ENCODE measurements at regions not wholly inside any gene's neighbourhood (a gene's known extent, or its start where the extent isn't known, plus 50 kb on each side); places are given as distances from the start of the nearest gene placed in this dataset.

GRCh38 chr3:159301961-159302360, 500.1 kb downstream of the MFSD1 start:
- no peaks in the 10 kb centered on the region for H3K27me3 ChIP-seq (ENCODE audit: insufficient read depth)
- no peaks in the 10 kb centered on the region for H3F3A ChIP-seq (replicated peaks; ENCODE audit: low read depth)
- Mint-ChIP-seq H3K27ac (no peak overlapping the region), H3K4me1 (peaks cover 12% of the 10 kb centered on the region; the same call in 2 of the 3 replicates), H3K9me3 (no peaks in the 10 kb centered on the region), H3K27me3 (ENCODE audit: insufficient read depth, low read depth, poor library complexity) (no peaks in the 10 kb centered on the region), H3K4me3 (no peak overlapping the region), H3K36me3 (ENCODE audit: low read depth) (no peaks in the 10 kb centered on the region)
- H3K9me2 ChIP-seq (ENCODE audit: insufficient read depth) = no peaks in the 10 kb centered on the region
- TF ChIP-seq, protein P1, sequence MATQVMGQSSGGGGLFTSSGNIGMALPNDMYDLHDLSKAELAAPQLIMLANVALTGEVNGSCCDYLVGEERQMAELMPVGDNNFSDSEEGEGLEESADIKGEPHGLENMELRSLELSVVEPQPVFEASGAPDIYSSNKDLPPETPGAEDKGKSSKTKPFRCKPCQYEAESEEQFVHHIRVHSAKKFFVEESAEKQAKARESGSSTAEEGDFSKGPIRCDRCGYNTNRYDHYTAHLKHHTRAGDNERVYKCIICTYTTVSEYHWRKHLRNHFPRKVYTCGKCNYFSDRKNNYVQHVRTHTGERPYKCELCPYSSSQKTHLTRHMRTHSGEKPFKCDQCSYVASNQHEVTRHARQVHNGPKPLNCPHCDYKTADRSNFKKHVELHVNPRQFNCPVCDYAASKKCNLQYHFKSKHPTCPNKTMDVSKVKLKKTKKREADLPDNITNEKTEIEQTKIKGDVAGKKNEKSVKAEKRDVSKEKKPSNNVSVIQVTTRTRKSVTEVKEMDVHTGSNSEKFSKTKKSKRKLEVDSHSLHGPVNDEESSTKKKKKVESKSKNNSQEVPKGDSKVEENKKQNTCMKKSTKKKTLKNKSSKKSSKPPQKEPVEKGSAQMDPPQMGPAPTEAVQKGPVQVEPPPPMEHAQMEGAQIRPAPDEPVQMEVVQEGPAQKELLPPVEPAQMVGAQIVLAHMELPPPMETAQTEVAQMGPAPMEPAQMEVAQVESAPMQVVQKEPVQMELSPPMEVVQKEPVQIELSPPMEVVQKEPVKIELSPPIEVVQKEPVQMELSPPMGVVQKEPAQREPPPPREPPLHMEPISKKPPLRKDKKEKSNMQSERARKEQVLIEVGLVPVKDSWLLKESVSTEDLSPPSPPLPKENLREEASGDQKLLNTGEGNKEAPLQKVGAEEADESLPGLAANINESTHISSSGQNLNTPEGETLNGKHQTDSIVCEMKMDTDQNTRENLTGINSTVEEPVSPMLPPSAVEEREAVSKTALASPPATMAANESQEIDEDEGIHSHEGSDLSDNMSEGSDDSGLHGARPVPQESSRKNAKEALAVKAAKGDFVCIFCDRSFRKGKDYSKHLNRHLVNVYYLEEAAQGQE (IDR thresholded peaks at IDR 0.05; ENCODE audit: unreplicated experiment) = no peak
- no peak for TF ChIP-seq POLR2AphosphoS5 (IDR thresholded peaks at IDR 0.05; ENCODE audit: low read depth)
- TF ChIP-seq ZNF114 (CRISPR knock-in tag; IDR thresholded peaks at IDR 0.05) = no peak
- TF ChIP-seq EZH2 (IDR thresholded peaks at IDR 0.05; ENCODE audit: low read depth, unreplicated experiment) = no peak
- no peak for TF ChIP-seq ZNF331 (CRISPR knock-in tag; IDR thresholded peaks at IDR 0.05; ENCODE audit: low read depth)
- TF ChIP-seq NANOG (IDR thresholded peaks at IDR 0.05; ENCODE audit: borderline replicate concordance) = no peak
- no peak for TF ChIP-seq JUNB (IDR thresholded peaks at IDR 0.05; ENCODE audit: unreplicated experiment)
- TF ChIP-seq EZH2phosphoT487 (IDR thresholded peaks at IDR 0.05; ENCODE audit: unreplicated experiment) = no peak
- TF ChIP-seq STAT1 (IDR thresholded peaks at IDR 0.05; ENCODE audit: unreplicated experiment) = no peak
- TF ChIP-seq, protein P2, sequence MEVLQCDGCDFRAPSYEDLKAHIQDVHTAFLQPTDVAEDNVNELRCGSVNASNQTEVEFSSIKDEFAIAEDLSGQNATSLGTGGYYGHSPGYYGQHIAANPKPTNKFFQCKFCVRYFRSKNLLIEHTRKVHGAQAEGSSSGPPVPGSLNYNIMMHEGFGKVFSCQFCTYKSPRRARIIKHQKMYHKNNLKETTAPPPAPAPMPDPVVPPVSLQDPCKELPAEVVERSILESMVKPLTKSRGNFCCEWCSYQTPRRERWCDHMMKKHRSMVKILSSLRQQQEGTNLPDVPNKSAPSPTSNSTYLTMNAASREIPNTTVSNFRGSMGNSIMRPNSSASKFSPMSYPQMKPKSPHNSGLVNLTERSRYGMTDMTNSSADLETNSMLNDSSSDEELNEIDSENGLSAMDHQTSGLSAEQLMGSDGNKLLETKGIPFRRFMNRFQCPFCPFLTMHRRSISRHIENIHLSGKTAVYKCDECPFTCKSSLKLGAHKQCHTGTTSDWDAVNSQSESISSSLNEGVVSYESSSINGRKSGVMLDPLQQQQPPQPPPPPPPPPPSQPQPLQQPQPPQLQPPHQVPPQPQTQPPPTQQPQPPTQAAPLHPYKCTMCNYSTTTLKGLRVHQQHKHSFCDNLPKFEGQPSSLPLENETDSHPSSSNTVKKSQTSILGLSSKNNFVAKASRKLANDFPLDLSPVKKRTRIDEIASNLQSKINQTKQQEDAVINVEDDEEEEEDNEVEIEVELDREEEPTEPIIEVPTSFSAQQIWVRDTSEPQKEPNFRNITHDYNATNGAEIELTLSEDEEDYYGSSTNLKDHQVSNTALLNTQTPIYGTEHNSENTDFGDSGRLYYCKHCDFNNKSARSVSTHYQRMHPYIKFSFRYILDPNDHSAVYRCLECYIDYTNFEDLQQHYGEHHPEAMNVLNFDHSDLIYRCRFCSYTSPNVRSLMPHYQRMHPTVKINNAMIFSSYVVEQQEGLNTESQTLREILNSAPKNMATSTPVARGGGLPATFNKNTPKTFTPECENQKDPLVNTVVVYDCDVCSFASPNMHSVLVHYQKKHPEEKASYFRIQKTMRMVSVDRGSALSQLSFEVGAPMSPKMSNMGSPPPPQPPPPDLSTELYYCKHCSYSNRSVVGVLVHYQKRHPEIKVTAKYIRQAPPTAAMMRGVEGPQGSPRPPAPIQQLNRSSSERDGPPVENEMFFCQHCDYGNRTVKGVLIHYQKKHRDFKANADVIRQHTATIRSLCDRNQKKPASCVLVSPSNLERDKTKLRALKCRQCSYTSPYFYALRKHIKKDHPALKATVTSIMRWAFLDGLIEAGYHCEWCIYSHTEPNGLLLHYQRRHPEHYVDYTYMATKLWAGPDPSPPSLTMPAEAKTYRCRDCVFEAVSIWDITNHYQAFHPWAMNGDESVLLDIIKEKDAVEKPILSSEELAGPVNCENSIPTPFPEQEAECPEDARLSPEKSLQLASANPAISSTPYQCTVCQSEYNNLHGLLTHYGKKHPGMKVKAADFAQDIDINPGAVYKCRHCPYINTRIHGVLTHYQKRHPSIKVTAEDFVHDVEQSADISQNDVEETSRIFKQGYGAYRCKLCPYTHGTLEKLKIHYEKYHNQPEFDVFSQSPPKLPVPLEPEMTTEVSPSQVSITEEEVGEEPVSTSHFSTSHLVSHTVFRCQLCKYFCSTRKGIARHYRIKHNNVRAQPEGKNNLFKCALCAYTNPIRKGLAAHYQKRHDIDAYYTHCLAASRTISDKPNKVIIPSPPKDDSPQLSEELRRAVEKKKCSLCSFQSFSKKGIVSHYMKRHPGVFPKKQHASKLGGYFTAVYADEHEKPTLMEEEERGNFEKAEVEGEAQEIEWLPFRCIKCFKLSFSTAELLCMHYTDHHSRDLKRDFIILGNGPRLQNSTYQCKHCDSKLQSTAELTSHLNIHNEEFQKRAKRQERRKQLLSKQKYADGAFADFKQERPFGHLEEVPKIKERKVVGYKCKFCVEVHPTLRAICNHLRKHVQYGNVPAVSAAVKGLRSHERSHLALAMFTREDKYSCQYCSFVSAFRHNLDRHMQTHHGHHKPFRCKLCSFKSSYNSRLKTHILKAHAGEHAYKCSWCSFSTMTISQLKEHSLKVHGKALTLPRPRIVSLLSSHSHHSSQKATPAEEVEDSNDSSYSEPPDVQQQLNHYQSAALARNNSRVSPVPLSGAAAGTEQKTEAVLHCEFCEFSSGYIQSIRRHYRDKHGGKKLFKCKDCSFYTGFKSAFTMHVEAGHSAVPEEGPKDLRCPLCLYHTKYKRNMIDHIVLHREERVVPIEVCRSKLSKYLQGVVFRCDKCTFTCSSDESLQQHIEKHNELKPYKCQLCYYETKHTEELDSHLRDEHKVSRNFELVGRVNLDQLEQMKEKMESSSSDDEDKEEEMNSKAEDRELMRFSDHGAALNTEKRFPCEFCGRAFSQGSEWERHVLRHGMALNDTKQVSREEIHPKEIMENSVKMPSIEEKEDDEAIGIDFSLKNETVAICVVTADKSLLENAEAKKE (CRISPR knock-in tag; IDR thresholded peaks at IDR 0.05) = no peak
- TF ChIP-seq ETS1 (IDR thresholded peaks at IDR 0.05) = no peak
- TF ChIP-seq, protein P3, sequence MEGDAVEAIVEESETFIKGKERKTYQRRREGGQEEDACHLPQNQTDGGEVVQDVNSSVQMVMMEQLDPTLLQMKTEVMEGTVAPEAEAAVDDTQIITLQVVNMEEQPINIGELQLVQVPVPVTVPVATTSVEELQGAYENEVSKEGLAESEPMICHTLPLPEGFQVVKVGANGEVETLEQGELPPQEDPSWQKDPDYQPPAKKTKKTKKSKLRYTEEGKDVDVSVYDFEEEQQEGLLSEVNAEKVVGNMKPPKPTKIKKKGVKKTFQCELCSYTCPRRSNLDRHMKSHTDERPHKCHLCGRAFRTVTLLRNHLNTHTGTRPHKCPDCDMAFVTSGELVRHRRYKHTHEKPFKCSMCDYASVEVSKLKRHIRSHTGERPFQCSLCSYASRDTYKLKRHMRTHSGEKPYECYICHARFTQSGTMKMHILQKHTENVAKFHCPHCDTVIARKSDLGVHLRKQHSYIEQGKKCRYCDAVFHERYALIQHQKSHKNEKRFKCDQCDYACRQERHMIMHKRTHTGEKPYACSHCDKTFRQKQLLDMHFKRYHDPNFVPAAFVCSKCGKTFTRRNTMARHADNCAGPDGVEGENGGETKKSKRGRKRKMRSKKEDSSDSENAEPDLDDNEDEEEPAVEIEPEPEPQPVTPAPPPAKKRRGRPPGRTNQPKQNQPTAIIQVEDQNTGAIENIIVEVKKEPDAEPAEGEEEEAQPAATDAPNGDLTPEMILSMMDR (conservative IDR thresholded peaks at IDR 0.05; ENCODE audit: low read depth in 2 of 2) = no peak
- TF ChIP-seq CREB1 (CRISPR knock-in tag; IDR thresholded peaks at IDR 0.05; ENCODE audit: low read depth) = no peak
- H3K79me2 ChIP-seq (replicated peaks; ENCODE audit: insufficient read depth) = no peaks in the 10 kb centered on the region
- no peaks in the 10 kb centered on the region for H3K36me3 ChIP-seq (ENCODE audit: insufficient read depth)
- no peak overlapping the region for H3K4me2 ChIP-seq
- ATAC-seq (no peak), DNase-seq (ENCODE audit: low spot score) (no peak)
- H2AFZ ChIP-seq = no peak overlapping the region
- H4K20me1 ChIP-seq (replicated peaks; ENCODE audit: insufficient read depth) = no peaks in the 10 kb centered on the region; the same call in 1 of the 2 replicates
- no peak overlapping the region for H3K4me3 ChIP-seq
- H3K27ac ChIP-seq (ENCODE audit: low read depth) = no peak overlapping the region
- no peaks in the 10 kb centered on the region for H3K4me1 ChIP-seq (ENCODE audit: insufficient read depth)
